Adrenal gland (tissue), 5 donors: ENCODE measurements at regions not wholly inside any gene's neighbourhood (a gene's known extent, or its start where the extent isn't known, plus 50 kb on each side); places are given as distances from the start of the nearest gene placed in this dataset.

Experiments used
- CTCF ChIP-seq, 6 experiments: fragments of 450-650 bp in 4 of 6; fragments of 200-600 bp in 2 of 6; sonication (generic) in 1 of 6; IDR thresholded peaks; 1 replicate in 5 of 6; 2 replicates in 1 of 6; pipeline versions ENCODE4 v1.5.1 to v1.8.0; 2016 to 2021; ENCODE audit warnings: antibody characterized with exemption in 6 of 6, mild to moderate bottlenecking in 2 of 6, moderate library complexity in 1 of 6
- POLR2A ChIP-seq, 2 donors: fragments of 450-650 bp; IDR thresholded peaks; one replicate each; pipeline ENCODE4 v1.6.1; 2017; ENCODE audit warnings: antibody characterized with exemption in 2 of 2, mild to moderate bottlenecking in 2 of 2, moderate library complexity in 1 of 2
- donor health status: DM: no; HTN: no; CAD: no.

DNA sequence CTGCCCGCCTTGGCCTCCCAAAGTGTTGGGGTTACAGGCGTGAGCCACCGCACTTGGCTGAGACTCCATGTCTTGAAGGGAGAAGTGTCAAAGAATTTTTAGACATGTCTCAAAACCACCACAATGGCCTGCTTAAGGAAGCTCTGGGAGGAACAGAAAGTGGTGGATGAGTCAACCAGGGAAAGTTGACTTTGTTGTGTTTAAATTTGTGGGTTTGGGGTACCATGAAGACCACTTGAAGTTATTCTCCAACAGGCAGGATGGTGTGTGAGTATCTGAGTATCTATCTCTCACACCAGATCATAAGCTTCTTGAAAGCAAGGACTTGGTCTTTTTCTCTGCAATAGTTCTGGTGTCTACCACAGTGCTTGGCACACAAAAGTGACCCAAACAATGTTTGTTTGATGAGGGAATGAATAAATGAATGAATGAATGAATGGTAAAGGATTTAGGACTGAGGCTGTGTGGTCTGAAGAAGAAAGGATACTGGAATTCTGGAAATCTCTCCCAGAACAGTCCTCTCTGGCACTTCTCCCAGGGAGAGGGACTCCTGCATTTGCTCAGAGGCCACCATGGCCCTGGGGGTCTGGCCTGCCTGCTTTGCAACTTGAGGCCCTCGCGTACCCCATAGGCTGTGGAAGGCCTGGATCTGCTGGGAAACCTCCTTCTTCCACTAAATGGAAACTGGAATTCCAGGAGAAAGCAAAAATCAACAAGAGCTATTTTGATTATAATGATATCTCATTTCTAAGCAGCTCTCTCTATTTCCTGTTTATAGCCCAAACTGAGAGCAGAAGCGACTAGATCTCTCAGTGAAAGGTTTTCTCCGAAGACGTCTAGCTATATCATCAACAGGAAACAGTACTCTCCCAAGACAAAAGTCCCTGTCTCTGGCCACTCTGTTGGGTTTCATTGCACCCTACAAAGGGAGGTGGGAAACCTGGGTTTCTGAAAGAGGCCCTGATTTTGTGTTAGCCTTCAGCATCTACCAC is 187.9 kb downstream of the PALM2AKAP2 start:
- TF ChIP-seq CTCF (IDR thresholded peaks at IDR 0.05): no peak
- TF ChIP-seq POLR2A (IDR thresholded peaks at IDR 0.05): no peak
